Heart right ventricle (tissue), 16 donors: ENCODE measurements at regions not wholly inside any gene's neighbourhood (a gene's known extent, or its start where the extent isn't known, plus 50 kb on each side); places are given as distances from the start of the nearest gene placed in this dataset.

Source experiments
- ATAC-seq, 8 donors: fragments of 200-7000 bp; cut with Tn5 transposase; one replicate each; pipeline ENCODE4 v1.9.1; 2020; ENCODE audit warnings: mild to moderate bottlenecking in 8 of 8, moderate library complexity in 8 of 8, moderate number of reproducible peaks in 1 of 8
- DNase-seq, 2 donors: peaks; one replicate each; pipeline ENCODE4 v3.0.0-alpha.2; 2020
- H3K27ac ChIP-seq, 10 donors: fragments of 200-600 bp; sonication (generic) in 2 of 10; one replicate each; pipeline versions ENCODE4 v1.5.0 to v1.8.0; 2020 to 2022; ENCODE audit warnings: mild to moderate bottlenecking in 3 of 10
- H3K27me3 ChIP-seq, 7 donors: fragments of 200-600 bp; one replicate each; pipeline ENCODE4 v1.8.0; 2021 to 2022; ENCODE audit warnings: mild to moderate bottlenecking in 2 of 7
- H3K36me3 ChIP-seq, 9 donors: fragments of 200-600 bp; sonication (generic) in 1 of 9; one replicate each; pipeline versions ENCODE4 v1.5.0 to v1.8.0; 2020 to 2022; ENCODE audit warnings: mild to moderate bottlenecking in 2 of 9
- H3K4me1 ChIP-seq, 9 donors: fragments of 200-600 bp; sonication (generic) in 1 of 9; one replicate each; pipeline versions ENCODE4 v1.5.0 to v1.8.0; 2020 to 2022; ENCODE audit warnings: mild to moderate bottlenecking in 4 of 9
- H3K4me3 ChIP-seq, 10 donors: fragments of 200-600 bp; sonication (generic) in 2 of 10; one replicate each; pipeline versions ENCODE4 v1.5.0 to v1.8.0; 2020 to 2022; ENCODE audit warnings: mild to moderate bottlenecking in 7 of 10, moderate library complexity in 2 of 10
- H3K9me3 ChIP-seq, 11 donors: fragments of 200-600 bp in 10 of 11; sonication (generic) in 2 of 11; one replicate each; pipeline versions ENCODE4 v1.5.0 to v1.8.0; 2013 to 2022; ENCODE audit warnings: mild to moderate bottlenecking in 2 of 11, control low read depth in 1 of 11, moderate library complexity in 1 of 11
- WGBS, 2 donors: extraction: QIAGEN DNeasy Blood & Tissue Kit; methylation state at CpG; one replicate each; pipeline ENCODE4 v1.1.7; 2013; ENCODE audit warnings: inconsistent platforms in 1 of 2; 5-methylcytosine and 5-hydroxymethylcytosine counted together
- intact Hi-C, 10 donors: fragments of 100-400 bp; cut with DNase I; formaldehyde crosslinking; loops; one replicate each; pipeline versions ENCODE4 v1.11.1 to v1.14.2; 2022
- TF ChIP-seq, protein P1 (sequence below), 9 donors: fragments of 200-600 bp; sonication (generic) in 2 of 9; IDR thresholded peaks; one replicate each; pipeline versions ENCODE4 v1.5.0 to v1.8.0; 2021 to 2022; ENCODE audit warnings: antibody characterized with exemption in 9 of 9, mild to moderate bottlenecking in 5 of 9, moderate library complexity in 1 of 9
- donor health status: Arrhythmogenic right ventricular cardiomyopathy.
- donor health status: ischemic (EF 13 %, LVEDD 7.1; RV severe dilation, severe dysfunction).
- donor health status: healthy with polysubstance abuse.
- donor health status: DM: no; HTN: yes; CAD: no.
- donor health status: DM: no; HTN: no; CAD: no.
- donor health status: ischemic (EF 25% LVEDD 6.9; RV normal size, moderate dysfunction).
- donor health status: ischemic (EF 25% LVEDD 5.7; RV mildly dilated, moderate dysfunction).
- donor health status: healthy.
- donor health status: DM: yes; HTN: yes; CAD: no.
- donor health status: Ischemic cardiomyopathy.
- donor health status: ischemic (EF 35%, LVEDD 5.7; RV mildly dilated, moderate dysfunction).
- donor health status: nonischemic (EF 11% LVEDD 7.7; RV severe dilation, severe dysfunction).
- donor health status: DM: yes; HTN: yes; CAD: no.
- donor health status: PGD.
- donor health status: ischemic (EF 29% LVEDD 5.4; RV normal size, mild dysfunction).
- donor health status: nonischemic (EF 23%, LVEDD 6.1; RV moderate dilation, normal function).

DNA sequence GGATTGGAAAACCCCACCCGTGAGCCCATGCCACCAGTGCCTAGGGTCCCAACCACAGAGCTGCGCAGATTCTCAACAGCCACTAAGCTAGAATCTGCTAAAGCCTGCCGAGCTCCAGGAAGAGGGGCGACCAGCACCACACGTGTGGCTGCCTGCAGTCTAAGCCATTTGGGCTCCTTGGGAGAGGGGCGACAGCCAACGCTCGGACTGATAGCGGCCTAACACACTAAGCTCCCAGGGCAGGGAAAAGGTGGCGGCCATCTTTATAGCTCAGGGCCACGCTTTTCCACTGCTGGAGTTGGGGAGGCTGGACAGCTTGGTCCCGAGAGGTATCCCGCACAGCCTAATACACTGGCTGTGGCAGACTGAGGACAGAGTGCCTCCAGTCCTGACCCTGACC, 631.8 kb downstream of the CETN3 start:
- H3K36me3 ChIP-seq, result no peaks in the 10 kb centered on the region
- no peaks in the 10 kb centered on the region for H3K27me3 ChIP-seq
- TF ChIP-seq, protein P1, sequence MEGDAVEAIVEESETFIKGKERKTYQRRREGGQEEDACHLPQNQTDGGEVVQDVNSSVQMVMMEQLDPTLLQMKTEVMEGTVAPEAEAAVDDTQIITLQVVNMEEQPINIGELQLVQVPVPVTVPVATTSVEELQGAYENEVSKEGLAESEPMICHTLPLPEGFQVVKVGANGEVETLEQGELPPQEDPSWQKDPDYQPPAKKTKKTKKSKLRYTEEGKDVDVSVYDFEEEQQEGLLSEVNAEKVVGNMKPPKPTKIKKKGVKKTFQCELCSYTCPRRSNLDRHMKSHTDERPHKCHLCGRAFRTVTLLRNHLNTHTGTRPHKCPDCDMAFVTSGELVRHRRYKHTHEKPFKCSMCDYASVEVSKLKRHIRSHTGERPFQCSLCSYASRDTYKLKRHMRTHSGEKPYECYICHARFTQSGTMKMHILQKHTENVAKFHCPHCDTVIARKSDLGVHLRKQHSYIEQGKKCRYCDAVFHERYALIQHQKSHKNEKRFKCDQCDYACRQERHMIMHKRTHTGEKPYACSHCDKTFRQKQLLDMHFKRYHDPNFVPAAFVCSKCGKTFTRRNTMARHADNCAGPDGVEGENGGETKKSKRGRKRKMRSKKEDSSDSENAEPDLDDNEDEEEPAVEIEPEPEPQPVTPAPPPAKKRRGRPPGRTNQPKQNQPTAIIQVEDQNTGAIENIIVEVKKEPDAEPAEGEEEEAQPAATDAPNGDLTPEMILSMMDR (IDR thresholded peaks at IDR 0.05), result no peak
- no peak overlapping the region for H3K4me3 ChIP-seq
- H3K4me1 ChIP-seq, result no peaks in the 10 kb centered on the region
- peaks cover 0 to 66% (median 33%) of the 10 kb centered on the region in 11 donors for H3K9me3 ChIP-seq
- intact Hi-C loops, result no loop called here
- 97 to 98% methylated on average over 13 of the region's 13 CpGs for WGBS, 2 donors
- ATAC-seq (no peak), DNase-seq (no peak)
- no peak overlapping the region for H3K27ac ChIP-seq

DNA sequence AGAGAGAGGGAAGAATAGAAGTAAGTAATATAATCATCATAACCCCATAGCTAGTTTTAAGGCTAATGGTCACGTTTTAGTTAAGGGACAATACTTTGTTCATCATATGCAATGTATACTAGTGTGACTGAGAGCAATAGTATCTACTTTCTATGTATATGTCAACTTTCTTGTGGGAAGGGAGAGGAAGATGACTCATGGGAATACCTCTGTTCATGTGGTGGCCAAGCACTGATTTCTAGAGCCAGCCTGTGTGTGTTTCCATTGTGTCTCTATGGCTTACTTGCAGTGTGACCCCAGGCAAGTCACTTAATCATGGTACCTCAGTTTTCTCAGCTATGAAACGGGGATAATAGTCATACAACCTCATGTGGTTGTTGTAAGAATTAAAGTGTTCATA, 639.6 kb downstream of the CETN3 start:
- 75 to 76% methylated on average over 2 of the region's 2 CpGs for WGBS, 2 donors
- H3K4me3 ChIP-seq, result no peak overlapping the region
- peaks cover 0 to 4% (median 0%) of the 10 kb centered on the region in 11 donors for H3K9me3 ChIP-seq
- intact Hi-C loops, result no loop called here
- H3K4me1 ChIP-seq, result no peaks in the 10 kb centered on the region
- TF ChIP-seq, protein P1 (IDR thresholded peaks at IDR 0.05), result no peak
- no peak overlapping the region for H3K27ac ChIP-seq
- DNase-seq (no peak), ATAC-seq (no peak)
- no peaks in the 10 kb centered on the region for H3K36me3 ChIP-seq
- no peaks in the 10 kb centered on the region for H3K27me3 ChIP-seq

DNA sequence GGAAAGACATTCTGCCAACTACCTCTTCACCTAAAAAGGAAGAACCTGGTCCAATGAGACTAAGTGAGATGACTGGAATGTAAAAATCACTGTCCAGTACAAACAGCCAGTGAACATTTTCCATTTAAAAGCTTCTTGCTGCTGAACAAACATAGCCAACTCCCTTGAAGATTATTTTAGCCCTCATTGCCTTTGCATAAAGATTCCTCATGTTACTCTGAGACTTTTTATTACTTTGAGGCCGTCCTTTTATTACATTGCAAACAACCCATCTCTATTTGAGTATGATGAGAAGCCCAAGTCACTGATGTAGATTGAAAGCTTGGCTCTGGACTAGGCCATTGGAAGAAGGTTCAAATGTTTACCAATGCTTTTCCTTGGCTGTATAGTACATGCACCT, 649.8 kb downstream of the CETN3 start:
- H3K27ac ChIP-seq, result no peak overlapping the region
- intact Hi-C loops, result no loop called here
- TF ChIP-seq, protein P1 (IDR thresholded peaks at IDR 0.05), result no peak
- peaks cover 0 to 5% (median 0%) of the 10 kb centered on the region in 9 donors for H3K4me1 ChIP-seq
- no peaks in the 10 kb centered on the region for H3K27me3 ChIP-seq
- no peak overlapping the region for H3K4me3 ChIP-seq
- no peaks in the 10 kb centered on the region for H3K9me3 ChIP-seq
- H3K36me3 ChIP-seq, result no peaks in the 10 kb centered on the region
- 82 to 88% methylated on average over 1 of the region's 1 CpG for WGBS, 2 donors
- no peak for ATAC-seq
- DNase-seq, result no peak

DNA sequence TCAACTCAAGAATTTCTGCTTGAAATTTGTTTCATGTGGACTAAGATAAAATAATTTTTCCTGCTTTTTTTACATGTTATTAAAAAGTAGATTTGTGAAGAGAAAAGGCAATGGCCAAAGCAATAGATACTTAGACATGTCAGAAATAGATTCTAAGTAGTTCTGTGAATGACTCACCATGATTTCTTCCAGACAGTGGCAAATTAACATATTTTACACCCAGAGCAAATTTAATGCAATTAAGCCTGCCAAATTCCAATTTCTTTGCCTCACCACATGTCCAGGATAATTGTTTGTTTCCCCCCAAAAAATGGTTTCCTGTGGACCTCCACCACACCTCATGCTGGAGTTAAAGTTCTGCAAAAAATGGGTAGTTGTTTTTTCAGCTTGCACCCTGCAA, 651.4 kb downstream of the CETN3 start:
- intact Hi-C loops, result no loop called here
- H3K4me1 ChIP-seq, result peaks cover 0 to 6% (median 0%) of the 10 kb centered on the region in 9 donors
- TF ChIP-seq, protein P1 (IDR thresholded peaks at IDR 0.05), result no peak
- H3K36me3 ChIP-seq, result no peaks in the 10 kb centered on the region
- peaks cover 0 to 4% (median 0%) of the 10 kb centered on the region in 11 donors for H3K9me3 ChIP-seq
- no peak for DNase-seq
- H3K4me3 ChIP-seq, result no peak overlapping the region
- H3K27ac ChIP-seq, result no peak overlapping the region
- H3K27me3 ChIP-seq, result no peaks in the 10 kb centered on the region
- ATAC-seq, result no peak
